ENCODE measurements at regions not wholly inside any gene's neighbourhood (a gene's known extent, or its start where the extent isn't known, plus 50 kb on each side); places are given as distances from the start of the nearest gene placed in this dataset.

- TF ChIP-seq, protein P1, sequence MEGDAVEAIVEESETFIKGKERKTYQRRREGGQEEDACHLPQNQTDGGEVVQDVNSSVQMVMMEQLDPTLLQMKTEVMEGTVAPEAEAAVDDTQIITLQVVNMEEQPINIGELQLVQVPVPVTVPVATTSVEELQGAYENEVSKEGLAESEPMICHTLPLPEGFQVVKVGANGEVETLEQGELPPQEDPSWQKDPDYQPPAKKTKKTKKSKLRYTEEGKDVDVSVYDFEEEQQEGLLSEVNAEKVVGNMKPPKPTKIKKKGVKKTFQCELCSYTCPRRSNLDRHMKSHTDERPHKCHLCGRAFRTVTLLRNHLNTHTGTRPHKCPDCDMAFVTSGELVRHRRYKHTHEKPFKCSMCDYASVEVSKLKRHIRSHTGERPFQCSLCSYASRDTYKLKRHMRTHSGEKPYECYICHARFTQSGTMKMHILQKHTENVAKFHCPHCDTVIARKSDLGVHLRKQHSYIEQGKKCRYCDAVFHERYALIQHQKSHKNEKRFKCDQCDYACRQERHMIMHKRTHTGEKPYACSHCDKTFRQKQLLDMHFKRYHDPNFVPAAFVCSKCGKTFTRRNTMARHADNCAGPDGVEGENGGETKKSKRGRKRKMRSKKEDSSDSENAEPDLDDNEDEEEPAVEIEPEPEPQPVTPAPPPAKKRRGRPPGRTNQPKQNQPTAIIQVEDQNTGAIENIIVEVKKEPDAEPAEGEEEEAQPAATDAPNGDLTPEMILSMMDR (conservative IDR thresholded peaks at IDR 0.05; ENCODE audit: low read length) = no peak
- no peak for TF ChIP-seq EZH2phosphoT487 (IDR thresholded peaks at IDR 0.05; ENCODE audit: borderline replicate concordance, low read depth, low read length)
Observed at GRCh38 chr12:114478865-114479264, 72.9 kb upstream of the TBX5 start.
